KBM-7 (cell line): ENCODE measurements at regions not wholly inside any gene's neighbourhood (a gene's known extent, or its start where the extent isn't known, plus 50 kb on each side); places are given as distances from the start of the nearest gene placed in this dataset.
"Not testable (repeated sequence)": the region's sequence is repeated elsewhere in the genome, so short reads cannot be mapped to it uniquely, and the experiment has no call there.

Experiments used
- DNase-seq: peaks from one replicate; pipeline ENCODE4 v3.0.0-alpha.2; 2015
- in situ Hi-C: fragments of 300-500 bp; cut with MboI; formaldehyde crosslinking; loops from 2 replicates; pipeline ENCODE4 v1.14.3; 2020; ENCODE audit warnings: low sequenced_read_pairs, low pct_unique_long_range_greater_than_20kb, mixed read lengths

DNA sequence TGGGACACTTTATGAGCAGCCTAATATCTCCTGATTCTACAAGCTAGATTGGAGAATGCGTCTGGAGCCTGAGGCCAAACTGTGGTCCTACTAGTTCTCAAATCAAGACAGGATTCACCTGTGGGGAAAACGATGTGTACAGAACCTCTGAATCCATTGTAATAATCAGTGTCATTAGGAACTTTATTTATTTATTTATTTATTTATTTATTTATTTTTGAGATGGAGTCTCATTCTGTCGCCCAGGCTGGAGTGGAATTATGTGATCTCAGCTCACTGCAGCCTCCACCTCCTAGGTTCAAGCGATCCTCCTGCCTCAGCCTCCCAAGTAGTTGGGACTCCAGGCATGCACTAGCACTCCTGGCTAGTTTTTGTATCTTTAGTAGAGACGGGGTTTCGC is 52.6 kb upstream of the KIF26B start:
- DNase-seq, in situ Hi-C loops: not testable (repeated sequence)

DNA sequence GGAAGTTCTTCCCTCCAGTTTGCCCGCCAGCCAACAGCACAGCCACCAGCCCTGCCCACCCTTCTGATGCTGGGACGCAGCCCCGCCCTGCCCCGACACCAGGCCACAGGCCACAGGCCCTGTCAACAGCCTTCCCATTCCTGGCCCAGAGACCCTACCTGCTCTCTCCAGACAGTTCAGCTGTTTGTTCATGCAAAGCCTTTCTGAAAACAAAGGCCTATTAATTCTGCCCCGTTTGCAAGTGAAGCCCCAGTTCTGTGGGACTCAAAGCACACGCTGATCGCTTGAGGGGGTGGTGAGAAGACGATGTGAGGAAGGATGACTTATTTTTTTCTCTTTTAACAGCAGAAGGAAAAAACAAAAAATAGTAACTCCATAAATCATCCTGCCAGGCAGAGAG is 55.4 kb upstream of the KIF26B start:
- in situ Hi-C loops, result no loop called here
- no peak for DNase-seq

DNA sequence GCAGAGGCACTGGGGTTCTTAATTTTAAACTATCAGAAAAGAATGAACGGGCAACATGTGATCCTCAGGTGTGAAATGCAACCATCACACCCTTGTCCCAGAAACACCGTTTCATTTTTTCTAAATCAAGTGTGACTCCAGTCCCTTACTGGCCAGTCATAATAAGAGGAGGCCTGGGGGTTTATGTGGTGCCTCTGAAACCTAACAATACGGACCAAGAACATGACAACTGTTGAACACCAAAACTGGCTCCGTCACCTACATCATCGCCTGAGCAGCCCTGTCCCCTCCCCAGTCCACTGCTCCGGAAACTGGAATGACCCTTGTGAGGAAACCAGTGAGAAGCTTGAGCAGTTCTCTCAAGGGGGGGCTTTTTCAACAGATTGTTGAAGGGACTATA is 55.9 kb upstream of the KIF26B start:
- in situ Hi-C loops, result no loop called here
- DNase-seq, result no peak

DNA sequence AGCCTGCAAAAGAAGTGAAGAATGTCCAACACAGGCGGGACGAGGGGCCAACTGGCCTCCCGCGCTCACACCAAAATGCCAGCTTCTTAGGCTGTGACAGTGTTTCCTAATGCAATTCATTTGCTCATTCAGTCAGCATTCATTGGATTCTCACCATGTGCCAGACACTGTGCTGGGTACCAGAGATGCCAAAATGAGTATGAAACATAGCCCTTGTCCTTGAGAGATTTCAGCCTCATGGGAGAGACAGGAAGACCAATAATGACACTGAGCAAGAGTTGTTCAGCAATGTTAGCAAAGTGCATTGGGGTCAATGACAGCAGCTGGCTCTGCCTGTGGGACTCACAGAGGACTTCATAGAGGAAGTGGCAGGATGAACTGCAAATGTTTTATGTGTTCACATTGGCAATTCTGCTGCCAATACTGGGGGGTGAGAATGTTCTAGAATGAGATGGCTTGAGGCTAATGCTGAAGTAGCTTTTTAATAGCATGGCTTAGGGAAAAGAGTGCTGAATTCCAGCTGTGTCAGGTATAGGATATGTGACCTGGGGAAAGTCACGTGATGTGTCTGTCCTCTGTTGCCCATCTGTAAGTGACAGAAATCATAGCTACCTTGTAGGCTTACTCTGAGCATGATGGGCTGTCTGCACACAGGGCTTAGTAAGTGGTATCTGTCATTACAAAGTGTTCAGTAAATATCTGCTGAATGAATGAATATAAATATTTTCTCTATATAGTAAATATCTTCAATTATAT is 58.3 kb upstream of the KIF26B start:
- no peak for DNase-seq
- in situ Hi-C loops, result no loop called here

DNA sequence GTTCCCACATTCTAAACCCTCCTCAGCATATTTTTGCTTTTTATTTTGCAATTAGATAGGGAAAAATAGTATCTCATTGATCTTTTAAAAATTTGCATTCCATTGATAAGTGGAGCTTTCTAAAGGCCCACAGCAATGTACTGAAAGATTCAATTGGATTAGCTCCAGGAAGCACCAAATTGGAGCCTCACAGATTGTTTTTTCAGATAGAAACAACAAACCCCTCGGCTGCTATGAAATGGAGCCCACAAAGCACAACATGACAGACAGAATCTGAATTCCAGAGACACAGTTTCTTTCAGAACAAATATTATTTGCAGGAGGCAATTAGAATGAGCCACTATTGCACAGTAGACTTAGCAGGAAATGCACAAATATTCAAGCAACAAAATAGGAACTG is 58.9 kb upstream of the KIF26B start:
- no peak for DNase-seq
- in situ Hi-C loops, result no loop called here

DNA sequence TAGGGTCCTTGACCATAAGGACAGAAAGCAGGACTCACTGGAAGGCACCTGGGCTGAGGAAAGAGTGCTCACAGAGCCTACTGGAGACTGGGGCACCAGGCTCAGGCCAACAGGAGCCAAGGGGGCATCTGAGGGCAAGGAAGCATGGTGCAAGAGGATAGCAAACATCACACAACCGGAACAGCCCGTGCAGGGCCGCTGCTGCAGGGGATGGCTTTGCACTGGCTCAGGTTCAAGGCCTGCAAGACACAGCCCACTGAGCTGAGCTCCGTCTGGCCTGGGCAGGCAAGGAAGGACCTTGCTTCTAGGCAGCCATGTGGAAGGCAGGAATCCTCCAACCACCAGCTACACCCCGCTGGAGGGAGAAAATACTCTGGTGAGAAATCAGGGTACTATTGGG is 59.8 kb upstream of the KIF26B start:
- in situ Hi-C loops, result no loop called here
- no peak for DNase-seq

DNA sequence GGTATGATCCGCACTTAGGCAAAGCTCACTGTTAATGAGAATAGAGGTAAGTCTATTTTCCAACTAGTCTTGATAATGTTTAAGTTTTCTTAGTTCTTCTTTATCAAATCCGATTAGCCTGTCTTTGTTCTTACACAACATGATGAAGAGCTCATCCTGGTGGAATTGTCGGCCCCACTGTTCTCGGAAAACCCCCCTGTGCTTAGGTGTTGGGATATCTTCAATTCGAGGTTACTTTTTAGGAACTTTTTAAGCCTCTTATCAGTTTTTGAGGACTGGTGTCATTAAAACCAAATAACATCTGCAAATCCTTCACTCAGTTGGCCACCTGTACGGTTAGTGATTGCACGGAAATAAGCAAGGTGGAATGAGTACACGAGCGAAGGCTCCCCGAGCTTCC is 60.7 kb upstream of the KIF26B start:
- DNase-seq, result no peak
- in situ Hi-C loops, result no loop called here

DNA sequence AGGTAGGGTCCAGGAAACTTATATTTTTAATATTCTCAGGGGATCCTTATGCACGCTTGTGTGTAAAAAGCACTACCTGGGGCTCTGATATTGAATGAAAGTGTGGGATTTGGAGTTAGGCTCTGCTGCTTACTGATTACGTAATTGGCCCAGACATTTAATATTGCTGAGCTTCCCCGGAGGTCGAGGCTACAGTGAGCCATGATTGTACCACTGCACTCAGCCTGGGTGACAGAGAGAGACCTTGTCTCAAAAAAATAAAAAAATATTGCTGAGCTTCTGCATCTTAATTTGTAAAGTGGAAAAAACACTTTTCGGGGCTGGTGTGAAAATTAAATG is 62.2 kb upstream of the KIF26B start:
- no peak for DNase-seq

DNA sequence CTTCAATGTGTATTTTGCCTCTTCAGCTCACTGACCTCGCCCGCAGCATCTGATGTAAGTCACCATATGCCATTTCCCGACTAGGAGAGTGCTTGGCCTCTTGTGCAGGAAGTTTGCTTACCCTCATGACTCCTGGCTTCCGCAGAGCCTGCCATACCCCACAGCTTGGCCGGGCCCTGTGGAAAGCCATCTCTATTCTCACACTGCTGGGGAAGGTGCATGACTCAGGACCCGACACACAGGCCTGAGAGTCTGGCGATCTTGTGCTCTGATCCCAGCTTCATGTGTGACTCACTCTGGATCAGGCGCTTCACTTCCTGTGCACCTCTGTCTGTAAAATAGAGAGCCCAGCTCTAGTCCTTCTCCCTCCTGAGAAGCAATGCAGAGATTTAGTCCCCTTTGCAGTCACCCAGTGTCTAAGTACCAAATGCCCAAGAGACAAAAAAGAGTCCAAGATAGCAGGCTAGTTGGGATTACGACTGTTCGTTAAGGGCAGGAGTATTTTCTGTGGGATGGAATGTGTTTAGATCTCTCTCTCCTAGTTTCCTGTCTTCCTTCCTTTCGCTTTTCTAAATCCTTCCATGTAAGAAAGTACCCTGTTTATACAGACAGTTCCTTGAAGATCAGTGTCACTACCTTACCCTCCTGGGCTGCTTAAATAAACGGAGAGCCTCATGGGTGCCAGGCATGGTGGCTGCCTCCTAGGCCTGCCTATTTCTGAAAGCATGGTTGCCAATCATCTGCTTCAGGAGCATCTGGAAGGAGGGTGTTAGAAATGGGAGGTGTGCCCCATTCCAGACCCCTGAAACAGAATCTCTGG is 62.8 kb upstream of the KIF26B start:
- DNase-seq, result peak; percentile 19
- in situ Hi-C loops, result no loop called here

More for the DNA sequence above, 62.2 kb upstream of the KIF26B start:
- in situ Hi-C loops, result no loop called here

DNA sequence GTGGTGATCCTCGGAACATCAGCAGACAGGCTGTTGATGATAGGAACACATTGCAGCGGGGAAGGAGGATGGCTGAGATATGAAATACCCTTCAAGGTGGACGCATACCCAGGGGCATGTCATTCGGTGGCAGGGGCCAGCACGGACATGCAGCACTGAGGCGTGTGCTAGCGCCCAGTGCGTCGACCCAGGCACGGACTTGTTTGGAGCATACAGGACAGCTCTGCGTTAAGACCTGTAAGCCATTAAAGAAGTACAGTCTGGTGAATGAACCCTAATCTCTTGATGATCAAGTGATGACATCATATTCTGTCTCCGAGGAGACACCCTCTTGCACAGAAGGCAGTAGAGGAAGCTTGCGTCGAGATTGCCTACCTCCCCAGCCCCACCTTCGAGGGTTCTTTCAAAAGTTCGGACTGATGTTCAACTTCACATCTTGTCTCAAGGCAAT is 63.6 kb upstream of the KIF26B start:
- DNase-seq, result no peak
- in situ Hi-C loops, result no loop called here

DNA sequence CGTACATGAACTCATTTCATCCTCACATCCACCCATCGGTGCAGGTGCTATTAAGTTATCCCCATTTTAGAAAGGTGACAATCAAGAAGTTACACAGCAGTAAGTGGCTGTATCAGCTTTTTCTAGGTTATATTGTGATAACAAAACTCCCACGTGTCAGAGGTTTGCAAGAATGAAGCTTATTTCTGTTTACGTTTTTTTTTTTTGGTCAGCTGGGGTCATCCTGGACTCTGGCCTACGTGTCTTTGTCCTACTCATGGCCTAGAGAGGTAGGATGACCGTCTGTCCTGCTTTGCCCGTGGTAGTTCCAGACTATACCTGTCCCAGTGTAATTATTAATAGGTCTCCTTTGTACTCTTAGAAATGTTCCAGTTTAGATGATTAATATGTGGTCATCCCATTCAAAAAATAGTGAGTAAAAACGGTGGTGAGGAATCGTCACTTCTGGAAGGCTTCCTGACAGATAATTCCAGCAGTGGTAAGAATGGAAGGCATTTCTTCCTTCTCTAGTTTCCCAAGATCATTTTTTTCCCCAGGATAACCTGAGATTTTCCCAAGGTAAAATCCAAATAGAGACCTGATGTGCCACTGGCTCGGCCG is 64.2 kb upstream of the KIF26B start:
- in situ Hi-C loops, result no loop called here
- no peak for DNase-seq

DNA sequence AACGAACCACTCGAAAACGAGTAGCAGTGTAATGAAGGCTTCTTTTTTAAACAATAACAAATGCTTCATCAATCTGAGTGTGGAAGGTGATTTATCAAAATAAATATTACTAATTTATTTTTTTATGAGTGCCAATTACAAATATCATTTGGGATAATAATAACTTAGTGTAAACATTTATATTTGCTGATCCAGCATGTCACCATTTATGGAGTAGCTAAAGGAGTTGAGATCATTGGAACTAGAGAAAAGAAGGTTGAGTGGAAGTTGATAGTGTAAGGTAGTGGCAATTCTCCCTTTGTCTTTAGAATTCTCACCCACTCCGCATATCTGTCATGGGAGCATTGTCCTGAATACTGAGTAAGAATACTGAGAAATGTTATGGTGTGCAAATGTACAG is 67.1 kb upstream of the KIF26B start:
- no peak for DNase-seq
- in situ Hi-C loops, result no loop called here

DNA sequence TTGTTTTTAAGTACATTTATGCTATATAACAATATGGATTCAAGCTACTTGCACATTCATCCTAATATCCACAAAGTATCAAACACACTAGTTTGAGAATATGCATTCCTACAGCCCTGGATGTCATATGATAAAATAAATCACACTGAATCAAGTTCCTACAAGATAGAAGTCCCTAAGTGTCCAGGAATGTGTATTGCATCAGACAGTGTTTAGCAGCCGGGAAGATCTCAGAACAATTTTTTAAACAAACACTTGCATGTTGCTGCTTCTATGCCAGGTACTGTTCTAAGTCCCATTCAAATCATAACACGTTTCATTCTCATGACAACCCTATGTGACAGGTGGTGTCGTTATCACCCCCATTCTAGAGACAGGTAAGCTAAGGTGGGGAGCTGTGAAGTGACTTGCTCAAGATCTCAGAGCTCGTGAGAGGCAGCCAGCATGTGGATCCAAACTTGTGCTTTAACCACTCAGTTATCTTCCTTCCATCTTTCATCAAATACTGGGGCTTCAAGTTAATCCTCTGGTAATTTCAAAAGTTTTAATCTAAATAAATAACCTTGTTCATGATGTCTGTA is 68.3 kb upstream of the KIF26B start:
- in situ Hi-C loops, result no loop called here
- DNase-seq, result no peak

DNA sequence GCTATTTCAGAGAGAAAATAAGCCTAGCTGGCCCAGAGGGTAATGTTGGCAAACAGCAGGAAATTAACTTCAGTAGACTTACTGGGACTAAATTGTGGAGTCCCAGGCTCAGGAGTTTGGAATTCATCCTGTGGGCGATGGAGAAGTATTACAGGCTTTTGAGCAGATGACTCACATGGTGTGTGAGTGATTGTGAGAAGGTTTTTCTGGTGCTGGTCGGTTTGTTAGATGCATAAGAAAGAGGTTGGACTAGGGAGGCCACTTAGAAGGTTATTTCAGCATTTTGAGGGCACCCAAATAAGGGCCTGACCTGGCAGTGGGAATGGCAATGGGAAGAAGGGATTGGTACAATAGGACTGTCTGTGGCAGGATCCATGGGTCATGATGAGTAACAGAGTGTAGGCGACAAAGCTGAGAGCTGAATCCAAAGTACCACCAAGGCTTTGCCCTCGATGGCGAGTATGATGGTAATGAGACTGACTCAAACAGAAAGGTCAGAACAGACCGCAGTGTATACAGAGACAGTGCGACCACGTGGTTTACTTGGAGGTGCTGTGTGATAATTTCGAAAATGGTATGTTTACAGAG is 69.2 kb upstream of the KIF26B start:
- in situ Hi-C loops, result no loop called here

DNA sequence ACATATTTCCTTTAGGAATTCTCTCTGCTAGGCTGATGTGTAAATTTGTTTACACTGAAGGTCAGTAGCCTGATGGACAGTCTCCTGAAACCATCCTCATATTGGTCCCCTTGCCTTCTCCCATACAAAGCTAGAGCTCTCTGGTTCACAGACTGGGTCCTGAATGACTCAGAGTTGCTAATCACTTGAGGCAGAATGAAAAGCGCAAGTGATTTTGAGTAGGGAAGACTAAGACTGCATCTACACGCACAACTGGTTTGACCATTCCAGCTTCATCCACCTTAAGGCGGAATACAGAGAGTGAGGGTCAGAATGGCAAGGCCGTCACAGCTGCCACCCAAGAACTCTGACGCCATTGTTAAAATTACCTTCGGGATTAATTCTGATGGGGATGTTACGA is 70.2 kb upstream of the KIF26B start:
- no peak for DNase-seq
- in situ Hi-C loops, result no loop called here

More for the DNA sequence above, 69.2 kb upstream of the KIF26B start:
- no peak for DNase-seq

DNA sequence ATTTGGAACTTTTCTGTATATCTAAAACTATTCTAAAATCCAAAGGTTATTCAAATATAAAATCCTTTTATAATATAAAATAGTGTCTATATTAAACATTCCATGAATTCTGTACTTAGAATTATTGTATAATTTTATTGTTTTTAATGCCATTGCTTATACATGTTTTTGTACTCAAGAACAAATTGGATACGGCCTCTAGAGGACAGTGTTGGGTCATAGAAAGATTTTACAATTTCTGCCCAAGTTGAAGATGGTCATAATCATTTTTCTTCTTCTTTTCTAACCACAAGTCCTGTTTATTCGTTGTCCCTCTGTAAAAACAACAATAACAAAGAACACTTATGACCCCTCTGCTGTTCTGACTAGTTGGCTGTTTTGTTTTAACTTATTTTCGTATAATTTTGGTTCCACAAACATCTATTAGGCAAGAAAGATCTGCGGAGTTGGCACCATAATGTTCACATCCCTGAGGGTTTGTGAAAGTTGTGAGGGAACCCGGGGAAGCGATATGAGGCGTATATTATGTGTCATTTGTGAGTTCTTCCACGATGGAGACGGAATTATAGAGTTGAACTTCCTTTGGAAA is 75.7 kb upstream of the KIF26B start:
- in situ Hi-C loops, result no loop called here
- peak; percentile 65 for DNase-seq

DNA sequence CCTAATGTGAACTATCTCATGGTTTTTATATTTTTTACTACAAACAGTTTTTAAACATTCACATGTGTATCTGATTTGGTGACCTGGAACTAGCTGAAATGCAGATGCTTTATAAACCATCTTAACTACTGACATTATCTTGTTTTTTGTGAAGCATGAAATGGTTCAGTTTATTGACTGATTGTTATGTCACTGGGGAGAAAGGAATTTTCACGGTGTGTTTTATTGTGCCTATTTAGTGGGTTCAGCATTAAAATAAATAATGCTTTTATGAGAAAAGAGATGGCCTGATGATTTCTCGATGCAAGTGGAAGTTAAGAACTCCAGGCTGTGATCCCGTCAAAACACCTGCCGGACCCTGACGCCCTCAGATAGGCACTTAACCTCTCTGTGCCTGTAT is 79.9 kb upstream of the KIF26B start:
- in situ Hi-C loops, result no loop called here
- no peak for DNase-seq

DNA sequence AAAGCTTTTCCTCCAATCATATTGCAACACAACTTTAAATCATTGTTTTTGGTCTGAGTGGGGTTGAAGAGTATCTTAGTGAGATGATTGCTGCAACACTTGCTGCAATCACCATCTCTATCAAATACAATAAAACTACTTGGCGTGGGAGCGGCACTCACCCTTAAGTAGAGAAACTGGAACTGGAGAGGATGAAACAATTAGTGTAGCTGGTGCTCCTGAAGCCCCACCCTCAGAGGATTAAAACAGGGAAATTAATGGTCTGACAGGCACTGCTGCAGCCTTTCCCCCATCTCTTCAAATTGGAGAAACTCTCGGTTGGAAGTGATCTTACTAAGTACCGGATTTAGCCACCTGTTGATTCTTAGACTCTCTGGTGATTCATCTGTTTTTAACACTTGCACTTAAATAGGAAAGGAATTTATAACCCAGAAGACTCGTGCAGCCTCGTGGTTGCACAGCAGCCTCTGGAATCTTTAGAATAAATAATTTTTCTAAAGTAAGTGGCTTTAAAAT is 80.5 kb upstream of the KIF26B start:
- in situ Hi-C loops, result no loop called here
- DNase-seq, result peak; percentile 40
